Daoy (cell line): ENCODE measurements at regions not wholly inside any gene's neighbourhood (a gene's known extent, or its start where the extent isn't known, plus 50 kb on each side); places are given as distances from the start of the nearest gene placed in this dataset.

Experiments used
- DNase-seq: peaks from one replicate; pipeline ENCODE4 v3.0.0-alpha.2; 2015; ENCODE audit warnings: low read depth

DNA sequence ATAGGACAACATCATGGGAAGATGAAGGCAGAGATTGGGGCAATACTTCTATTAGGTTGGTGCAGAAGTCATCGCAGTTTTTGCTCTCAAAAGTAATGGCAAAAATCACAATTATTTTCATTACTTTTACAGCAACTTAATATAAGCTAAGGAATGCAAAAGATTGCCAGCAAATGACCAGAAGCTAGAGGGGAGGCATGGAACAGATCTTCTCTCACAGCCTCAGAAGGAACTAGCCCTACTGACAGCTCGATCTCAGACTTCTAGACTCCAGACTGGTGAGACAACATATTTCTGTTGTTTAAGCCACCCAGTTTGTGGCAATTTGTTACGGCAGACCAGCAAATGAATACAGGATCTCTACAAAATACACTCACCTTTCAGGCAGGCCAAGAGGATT, 348.5 kb upstream of the TBX3 start:
- no peak for DNase-seq

DNA sequence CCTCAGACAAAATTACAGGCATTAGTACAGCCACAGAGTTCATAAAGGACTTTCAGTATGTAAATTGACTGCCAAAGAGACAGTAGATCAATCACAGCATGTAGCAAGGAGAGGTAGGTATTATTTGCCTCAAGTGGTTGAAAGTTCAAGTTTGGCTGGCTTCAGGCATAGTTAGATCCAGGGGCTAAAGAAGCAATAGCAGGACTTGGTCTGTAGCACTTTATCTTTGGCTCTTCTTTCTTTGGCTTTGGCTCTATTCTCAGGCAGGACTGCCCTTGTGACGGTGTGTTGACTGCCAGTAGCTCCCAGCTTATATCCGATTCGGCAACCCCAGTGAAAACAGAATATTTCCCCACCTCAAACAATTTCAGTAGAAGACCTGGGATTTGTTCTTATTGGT, 346.0 kb upstream of the TBX3 start:
- DNase-seq = no peak

DNA sequence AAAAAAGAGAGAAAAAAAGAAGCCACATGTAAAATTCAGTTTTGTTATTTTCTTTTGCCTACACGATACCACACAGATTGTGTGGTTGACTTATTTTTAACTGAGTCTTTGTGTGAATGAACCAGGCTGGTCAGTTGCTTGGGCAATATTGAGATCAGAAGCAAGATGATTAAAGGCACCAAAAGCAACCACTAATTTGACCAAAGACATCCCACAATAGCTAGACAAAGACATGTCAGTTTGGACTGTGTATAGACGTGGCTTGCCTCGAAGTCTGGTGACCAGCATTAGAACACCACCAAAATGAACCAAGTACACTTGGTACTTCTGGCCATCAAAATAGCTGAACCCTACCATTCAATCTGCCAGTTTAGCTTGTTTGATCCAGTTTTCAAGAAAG, 340.6 kb upstream of the TBX3 start:
- no peak for DNase-seq

DNA sequence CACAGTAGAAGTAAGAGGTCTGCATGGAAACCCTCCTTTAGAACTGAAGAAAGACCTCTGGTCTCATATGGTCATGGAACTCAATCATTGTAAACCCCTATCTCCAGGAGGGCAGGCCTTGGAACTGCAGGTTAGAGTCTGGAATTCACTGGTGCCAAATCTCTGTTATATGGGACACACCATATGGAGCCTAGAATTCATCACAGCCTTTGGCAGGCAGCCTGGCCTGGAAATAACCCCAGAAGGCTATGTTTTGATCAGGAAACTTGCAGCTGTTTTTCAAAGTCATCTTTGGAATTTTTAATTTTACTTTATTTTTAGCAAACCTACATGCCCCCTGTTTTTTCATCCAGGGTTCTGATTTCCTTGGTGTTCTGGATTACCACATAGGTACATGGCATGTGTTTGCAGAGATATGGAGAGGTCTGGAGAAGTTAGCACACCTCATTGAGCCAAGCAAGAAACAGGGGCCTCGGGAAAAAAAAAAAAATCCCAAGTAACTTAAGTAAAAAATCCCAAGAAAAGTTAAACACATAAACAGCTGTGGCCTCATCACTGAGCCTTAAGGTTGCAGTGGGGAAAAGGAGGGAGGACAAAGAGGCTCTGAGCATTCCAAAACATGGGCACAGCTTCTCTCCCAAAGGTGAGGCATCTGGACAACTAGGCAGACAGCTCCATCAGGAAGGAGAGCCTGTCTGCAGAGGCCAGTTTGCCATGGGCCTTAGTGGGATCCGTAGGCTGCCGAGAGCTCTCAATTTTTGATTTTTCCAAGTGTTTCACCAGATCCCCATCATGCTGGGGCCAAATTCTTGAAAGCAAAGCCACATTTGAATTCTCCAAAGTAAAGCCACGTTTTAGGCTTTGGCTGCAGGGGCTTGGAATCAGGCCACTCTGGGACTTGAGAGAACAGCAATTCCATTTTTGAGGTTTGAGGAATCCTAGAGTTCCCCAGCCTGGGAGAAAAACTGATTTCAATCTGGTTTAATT, 339.6 kb upstream of the TBX3 start:
- DNase-seq = no peak

DNA sequence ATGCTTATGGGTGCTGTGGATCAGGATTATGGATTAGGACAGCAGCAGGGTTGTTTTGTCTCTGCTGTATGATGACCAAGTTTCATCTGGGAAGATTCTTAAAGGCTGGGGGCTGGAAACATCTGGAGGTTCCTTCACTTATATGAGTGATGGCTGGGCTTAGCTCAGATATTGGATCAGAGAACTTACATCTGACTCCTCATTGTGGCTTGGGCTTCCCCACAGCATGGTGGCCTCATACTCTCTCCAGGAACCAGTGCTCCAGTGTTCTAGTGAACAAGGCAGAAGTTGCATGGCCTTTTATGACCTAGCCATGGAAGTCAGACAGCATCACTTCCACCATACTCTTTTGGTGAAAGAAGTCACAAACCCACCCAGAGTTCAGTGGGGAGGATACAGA, 336.1 kb upstream of the TBX3 start:
- no peak for DNase-seq

DNA sequence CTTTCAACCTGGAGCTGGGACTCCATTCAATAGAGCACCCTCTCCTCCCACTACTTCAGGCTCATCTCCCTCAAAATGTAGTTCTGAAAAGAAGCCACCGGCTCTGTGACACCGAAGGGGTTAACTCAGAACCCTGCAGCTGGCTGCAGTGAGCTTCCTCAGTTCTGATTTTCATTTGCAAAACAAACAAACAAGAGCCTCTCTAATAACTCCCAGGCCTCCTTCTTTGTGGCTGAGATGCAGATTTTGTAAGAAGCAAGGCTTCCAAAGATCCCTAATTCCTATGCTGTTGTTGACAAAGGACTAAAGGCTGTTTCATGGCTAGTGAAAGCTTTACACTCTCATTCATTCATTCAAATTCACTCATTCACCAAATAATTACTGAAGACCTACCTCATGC, 333.4 kb upstream of the TBX3 start:
- no peak for DNase-seq

DNA sequence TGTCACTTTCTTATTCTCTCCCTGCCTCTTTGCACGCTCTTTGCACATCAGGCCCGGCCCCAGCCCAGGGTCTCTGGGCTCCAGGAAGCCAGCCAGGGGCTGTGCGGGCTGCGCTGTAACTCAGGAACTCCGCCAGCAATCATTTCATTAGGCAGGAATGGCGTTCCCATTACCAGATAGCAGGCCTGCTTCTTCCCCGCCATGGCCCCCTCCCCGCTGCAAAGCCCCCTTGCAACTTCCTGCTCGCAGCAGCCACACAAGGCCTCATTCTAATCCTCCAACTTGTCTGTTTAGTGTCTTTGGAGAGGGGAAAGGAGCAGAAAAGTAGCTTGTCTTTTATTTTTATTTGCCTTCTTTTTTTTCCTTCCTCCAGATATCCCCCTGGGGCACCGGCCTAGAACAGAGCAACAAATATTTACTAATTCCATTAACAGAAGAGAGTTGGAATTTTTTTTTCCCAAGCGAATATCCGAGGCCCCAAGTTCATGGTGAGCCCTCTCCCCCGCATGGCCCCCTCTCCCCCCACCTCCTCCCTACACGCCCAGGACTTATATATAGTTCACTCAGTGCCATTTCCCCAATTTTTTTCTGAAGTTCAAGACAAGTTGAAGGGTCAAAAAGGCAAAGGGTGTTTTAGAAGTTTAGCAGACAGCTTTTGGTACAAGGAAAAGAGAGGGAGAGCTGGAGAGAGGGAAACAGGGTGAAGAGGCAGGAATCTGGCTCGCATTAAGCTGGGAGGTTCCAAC, 329.4 kb upstream of the TBX3 start:
- no peak for DNase-seq

DNA sequence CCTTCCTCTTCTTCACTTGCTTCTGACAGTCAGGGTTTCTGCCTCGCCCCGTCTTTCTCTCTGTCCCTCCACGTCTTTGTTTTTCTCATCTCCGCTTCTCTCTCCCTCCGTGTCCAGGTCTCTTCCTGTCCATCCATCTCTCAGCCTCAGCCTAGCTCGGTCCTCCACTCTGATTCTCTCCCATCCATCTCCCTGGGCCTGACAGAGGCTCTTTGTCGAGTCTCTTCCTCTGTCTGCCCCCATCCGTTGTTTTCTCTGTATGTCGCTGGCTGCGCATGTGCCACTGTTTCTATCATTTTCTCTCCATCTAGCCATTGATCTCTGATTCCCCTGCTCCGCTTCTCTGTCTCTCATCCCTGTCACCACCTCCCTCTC, 328.9 kb upstream of the TBX3 start:
- DNase-seq = no peak

DNA sequence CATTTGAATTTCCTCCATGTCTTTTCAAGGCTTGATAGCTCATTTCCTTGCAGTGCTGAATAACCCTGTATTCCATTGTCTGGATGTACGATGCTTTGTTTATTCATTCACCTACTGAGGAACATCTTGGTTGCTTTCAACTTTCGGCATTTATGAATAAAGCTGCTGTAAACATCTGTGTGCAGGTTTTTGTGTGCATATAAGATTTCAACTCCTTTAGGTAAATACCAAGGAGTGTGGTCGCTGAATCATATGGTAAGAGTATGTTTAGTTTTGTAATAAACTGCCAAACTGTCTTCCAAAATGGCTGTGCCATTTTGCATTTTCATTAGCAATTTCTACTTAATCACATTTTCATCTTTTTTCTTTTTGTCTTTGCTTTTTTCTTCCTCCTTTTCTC, 327.7 kb upstream of the TBX3 start:
- DNase-seq = no peak

DNA sequence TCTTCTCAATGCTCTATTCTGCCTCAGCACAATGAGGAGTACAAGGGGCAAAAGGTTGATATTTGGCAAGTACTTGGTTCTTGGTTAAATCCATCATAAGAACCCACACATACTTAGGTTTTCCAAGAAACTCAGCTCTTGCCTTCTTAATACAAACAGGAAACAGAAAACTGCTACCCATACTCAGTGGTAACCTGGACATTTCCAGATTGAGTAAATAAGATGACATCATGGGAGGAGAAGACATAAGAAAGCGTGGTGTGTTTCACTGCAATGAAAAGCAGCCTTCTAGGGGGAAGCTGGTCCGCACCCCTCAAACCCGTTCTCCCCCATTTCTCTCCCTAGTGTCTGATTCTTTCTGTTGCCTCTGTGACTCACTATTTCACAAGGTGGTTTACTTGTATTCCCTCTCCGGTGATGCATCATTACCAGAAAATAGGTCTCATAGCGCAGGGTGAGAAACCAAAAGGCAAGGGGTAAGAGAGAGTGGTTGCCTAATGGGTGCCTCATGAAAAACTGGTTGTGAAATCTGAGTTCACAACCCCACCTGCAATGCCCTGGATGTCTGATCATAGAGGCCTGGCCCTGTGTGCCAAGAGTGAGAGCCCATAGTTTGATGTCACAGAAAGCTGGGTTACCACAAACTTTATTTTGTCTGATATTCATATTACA, 326.5 kb upstream of the TBX3 start:
- peak; percentile 4 for DNase-seq

DNA sequence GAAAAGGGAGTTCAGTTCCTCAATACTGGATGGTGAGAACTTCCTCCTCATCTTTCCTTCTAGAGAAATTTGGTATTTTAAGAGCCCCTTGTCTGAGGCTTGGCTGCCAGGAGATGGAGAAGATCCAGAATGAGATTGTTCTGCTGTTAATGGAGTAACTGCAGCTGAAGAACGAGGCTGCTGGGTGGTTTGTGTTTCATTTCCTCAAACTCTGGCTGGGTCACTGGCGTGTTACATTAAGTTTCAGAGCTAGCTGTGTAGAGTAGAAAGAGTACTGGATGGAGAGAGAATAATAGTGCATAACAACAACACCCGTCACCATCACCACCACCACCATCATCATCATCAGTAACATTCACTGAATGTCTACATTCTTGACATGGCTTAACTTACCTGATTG, 325.0 kb upstream of the TBX3 start:
- no peak for DNase-seq

DNA sequence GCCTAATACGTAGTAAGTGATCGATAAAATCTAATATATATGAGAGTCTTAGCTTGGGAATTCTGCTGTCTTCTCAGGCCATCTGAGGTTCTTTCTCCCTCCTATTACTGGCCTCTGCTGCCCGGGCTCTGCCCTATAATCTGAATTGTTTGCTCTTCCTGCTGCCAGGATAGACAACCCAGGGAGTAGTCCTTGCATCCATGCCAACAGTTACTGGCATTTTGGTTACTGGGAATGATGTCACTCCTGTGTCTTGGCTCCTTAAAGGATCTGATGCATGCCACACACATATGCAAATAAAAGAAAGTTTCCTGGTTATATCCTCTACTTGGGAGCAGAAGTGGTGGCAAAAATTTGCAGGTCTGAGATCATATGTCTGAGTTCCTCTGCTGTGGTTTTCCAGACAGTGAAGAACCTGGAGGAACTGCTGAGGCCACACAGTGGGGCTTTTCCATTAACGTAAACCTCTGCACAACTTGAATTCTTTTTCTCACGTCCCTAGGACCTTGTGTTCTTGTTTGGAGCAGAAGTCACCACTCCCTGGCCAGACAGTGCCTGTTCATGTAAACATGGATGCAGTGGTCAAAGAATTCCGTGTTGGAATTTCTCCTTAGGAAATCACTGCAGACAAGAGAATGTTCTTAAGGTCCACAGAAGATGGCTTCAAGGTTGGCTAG, 320.6 kb upstream of the TBX3 start:
- DNase-seq = peak; percentile 28

DNA sequence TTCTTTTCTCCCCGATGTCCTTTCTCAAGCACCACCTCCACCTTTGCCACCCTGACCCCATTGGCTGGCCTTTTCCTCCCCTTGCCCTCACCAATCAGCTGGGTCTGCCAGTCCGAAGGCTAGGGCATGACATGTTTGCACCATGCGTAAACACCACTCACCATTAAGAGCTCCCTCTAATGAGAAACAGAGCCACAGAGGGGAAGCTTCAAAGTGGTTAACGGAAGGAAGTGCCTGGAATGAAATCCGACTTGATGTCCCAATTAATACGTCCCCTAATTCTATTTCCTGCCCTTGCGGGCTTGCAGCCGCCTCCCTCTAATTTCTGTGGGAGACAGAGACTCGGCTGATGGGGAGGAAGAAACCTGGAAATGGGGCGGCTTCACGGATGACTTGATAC, 318.5 kb upstream of the TBX3 start:
- DNase-seq = no peak

DNA sequence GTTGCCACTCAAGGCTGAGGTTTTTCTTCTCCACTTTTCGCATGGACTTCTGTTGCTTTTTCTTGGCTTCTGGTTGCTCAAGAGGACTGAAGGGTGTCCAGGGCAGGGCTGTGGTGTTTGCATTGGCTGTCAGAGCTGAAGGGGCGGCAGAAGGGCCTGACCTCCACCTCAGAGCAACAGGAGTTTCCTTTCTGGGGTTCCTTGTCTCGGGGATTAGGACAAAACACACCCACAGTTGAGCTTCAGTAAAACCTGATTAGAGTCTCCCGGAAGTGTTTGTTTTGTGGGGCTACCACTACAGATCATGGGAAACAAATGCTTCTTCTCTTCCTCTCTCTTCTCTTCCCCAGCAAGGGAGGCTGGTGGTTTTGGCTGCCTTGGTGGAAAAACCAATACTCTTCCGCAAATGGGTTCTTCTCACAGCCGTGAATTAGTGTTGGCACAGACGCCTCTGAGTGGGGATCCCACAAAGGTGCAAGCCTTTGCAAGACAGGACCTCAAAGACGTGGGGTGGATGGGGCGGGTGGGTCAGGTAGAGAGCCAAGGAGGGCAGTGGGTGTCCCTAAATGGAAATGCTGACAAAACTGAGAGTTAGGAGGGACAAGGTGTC, 317.7 kb upstream of the TBX3 start:
- no peak for DNase-seq

DNA sequence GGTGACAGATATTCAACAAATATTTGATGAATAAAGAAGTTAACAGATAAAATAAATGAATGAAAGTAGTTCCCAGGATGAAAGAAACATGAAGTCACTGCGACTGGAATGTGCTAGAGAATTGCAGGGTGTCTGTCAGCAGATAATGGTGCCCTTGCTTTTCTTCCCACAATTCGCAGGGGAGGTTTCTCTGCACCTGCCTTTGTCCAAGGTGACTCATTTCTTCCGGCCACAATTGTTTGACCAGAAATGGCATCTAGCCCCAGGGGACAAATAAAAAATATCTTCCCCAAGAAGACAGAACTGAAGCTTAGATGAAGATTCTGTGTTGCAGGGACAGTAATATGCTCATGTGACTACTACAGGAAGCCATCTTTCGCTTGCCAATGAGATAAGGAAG, 316.1 kb upstream of the TBX3 start:
- peak; percentile 75 for DNase-seq

DNA sequence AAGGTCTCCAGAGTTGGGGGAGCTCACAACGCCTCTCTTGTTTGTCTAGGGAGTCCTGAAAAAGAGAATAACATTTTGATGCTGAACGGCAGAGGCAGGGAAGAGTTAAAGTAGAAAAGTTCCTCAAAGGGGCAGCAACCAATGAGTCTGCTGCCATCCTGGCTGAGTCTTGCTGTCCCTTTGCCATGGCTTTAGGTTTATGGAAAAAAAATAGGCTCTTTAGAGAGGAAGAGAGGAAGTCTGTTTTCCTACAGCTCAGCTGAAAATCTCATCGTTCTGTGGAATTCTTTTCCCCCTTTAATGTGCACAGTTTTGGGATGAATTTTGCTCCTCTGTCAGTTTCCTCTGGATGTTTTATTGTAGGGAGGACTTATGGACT, 314.8 kb upstream of the TBX3 start:
- DNase-seq = no peak

DNA sequence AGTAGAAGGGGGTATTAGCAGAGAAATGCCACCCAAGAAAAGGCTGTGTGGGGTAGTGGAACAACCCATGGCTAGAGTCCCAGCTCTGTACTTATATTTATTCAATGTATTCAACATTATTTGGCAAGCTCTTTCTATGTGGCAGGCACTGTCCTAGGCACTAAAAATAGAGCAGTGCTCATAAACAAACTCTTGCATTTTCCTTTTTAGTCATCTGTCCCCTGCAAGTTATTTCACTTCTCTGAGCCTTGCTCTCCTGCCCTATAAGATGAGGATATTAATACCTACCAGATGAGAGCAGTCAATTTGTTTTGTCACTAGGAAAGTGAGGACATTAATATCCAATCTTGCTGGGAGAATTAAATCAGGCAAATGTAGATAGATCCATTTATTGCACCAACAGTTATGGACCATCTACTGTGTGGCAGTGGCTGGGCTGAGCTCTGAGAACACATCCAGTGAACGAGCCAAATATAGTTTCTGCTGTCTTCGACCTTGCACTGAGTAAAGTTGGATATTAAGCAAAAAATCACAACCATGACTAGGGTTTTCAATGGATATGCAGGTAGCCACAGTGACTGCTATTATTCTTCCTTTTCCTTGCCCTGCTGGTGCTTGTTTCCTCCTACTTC, 314.3 kb upstream of the TBX3 start:
- no peak for DNase-seq

DNA sequence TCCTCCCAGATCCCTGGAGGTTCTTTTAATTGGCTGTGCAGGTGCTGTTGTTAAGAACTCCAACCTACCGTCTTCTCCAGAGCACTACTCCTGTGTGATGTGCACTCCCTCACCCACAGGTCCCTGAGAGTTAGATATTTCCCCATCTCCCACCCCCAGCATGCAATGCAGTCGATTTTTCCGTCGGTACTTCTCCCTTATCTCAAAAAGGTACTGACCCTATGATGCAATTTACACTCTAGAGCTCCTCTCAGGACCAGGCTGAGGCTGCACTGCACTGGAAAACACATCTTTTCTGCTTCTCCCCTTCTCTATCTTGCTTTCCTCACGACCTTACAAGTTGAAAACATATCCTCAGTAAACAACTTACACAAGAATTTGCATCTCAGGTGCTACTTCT, 312.4 kb upstream of the TBX3 start:
- no peak for DNase-seq

DNA sequence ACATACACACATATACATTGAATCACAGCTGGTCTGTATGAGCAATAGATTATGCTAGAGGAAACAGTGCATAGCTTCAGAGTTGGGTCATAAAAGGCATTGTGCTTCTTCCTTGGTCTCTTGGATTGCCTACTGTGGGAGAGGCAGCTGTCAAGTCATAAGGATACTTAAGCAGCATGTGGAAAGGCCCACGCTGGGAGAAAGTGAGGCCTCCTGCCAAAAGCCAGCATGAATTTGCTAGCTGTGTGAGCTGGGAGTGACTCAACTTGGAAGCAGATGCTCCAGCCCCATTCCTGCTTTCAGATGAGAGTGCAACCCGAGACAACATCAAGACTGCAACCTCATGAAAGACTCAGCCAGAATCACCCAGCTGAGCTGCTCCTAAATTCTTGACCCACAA, 311.9 kb upstream of the TBX3 start:
- peak; percentile 14 for DNase-seq

DNA sequence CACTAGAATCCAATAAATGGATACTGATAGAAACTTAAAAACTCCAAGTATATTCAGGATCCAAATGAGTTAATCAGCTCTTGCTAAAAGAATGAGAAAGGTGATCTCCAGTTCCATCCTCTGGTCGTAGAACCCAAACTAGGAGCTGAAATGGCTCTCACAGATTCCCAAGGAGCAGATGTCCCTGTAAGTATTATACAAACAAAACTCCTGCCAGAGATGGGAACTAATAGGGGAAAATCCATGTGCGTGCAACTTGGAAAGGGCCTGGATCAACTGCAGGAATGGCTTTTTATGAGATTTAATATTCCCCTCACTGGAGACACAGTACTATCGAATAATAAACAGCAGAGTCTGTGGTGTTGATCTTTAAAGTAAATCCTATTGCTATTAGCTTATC, 309.2 kb upstream of the TBX3 start:
- DNase-seq = no peak

DNA sequence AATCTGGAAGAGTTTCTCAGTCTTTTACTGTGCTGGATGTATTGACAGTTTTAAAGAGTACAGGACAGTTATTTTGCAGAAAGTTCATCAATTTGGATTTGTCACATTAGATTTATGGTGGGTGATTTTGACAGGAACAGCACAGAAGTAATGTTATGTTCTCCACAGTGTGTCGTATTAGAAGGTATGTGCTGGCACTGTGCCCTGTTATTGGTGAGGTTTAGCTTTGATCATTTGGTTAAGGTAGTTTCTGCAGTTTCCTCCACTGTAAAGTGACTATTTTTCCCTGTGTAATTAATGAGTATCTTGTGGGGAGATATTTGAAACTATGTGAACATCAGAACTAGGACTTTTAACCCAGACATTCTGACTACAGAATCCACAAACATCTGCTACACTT, 308.5 kb upstream of the TBX3 start:
- DNase-seq = no peak
